Astrocyte of the spinal cord (primary cell): ENCODE measurements at regions not wholly inside any gene's neighbourhood (a gene's known extent, or its start where the extent isn't known, plus 50 kb on each side); places are given as distances from the start of the nearest gene placed in this dataset.
"Not testable (repeated sequence)": the region's sequence is repeated elsewhere in the genome, so short reads cannot be mapped to it uniquely, and the experiment has no call there.

Source experiments
- DNase-seq: peaks from one replicate; pipeline ENCODE4 v3.0.0; 2011; ENCODE audit warnings: low read depth, low spot score
- H3K4me3 ChIP-seq: 2 replicates; pipeline ENCODE4 v1.5.1; 2011; ENCODE audit warnings: low read depth, mild to moderate bottlenecking, low read length, moderate library complexity
- in situ Hi-C: cut with HindIII; loops from 2 replicates; pipeline ENCODE4 v1.10.0; 2017; ENCODE audit warnings: low sequenced_read_pairs
- TF ChIP-seq, protein P1 (sequence below): IDR thresholded peaks from 2 replicates; pipeline ENCODE4 v1.5.1; 2012; ENCODE audit warnings: low read depth, mild to moderate bottlenecking, low read length, inconsistent platforms

DNA sequence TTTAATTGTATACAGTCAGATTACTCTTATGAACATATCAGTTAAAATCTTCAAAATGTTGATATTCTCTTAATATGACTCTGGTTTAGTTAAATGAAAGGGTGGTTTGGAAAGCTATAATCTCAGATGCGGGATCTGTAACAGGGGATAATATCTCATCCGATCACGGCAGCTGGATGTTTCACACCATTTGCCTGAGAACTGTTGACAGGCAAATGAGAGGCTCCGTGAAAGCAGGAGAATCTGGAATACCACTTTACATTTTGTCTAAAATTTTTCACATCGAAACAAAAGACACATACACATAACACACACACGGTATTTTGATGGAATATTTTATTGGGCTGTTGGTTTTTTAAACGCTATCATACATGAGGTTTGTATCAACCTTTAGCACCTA is 518.6 kb upstream of the SLC39A10 start:
- TF ChIP-seq, protein P1, sequence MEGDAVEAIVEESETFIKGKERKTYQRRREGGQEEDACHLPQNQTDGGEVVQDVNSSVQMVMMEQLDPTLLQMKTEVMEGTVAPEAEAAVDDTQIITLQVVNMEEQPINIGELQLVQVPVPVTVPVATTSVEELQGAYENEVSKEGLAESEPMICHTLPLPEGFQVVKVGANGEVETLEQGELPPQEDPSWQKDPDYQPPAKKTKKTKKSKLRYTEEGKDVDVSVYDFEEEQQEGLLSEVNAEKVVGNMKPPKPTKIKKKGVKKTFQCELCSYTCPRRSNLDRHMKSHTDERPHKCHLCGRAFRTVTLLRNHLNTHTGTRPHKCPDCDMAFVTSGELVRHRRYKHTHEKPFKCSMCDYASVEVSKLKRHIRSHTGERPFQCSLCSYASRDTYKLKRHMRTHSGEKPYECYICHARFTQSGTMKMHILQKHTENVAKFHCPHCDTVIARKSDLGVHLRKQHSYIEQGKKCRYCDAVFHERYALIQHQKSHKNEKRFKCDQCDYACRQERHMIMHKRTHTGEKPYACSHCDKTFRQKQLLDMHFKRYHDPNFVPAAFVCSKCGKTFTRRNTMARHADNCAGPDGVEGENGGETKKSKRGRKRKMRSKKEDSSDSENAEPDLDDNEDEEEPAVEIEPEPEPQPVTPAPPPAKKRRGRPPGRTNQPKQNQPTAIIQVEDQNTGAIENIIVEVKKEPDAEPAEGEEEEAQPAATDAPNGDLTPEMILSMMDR: no peak
- no peak for DNase-seq
- in situ Hi-C loops: no loop called here
- H3K4me3 ChIP-seq: no peak overlapping the region

DNA sequence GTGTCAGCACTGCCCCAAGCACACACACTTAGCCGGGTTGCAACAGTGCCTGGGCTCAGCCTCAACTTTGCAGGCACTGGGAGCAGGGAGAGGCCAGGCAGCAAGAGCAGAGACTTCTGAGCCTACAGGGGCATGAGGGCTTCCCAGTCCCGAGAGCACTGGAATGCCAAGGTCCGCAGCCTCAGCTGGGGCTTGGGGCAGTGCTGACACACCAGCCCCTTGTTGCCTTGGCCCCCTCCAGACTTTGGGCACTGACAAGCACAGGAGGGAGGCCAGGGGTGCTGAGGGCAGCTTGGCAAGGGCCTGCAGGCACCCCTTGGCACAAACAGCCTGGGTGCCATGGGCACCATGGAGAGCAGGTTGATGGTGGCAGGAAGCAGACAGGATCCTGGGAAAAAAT is 531.1 kb upstream of the SLC39A10 start:
- H3K4me3 ChIP-seq, DNase-seq, in situ Hi-C loops: not testable (repeated sequence)

DNA sequence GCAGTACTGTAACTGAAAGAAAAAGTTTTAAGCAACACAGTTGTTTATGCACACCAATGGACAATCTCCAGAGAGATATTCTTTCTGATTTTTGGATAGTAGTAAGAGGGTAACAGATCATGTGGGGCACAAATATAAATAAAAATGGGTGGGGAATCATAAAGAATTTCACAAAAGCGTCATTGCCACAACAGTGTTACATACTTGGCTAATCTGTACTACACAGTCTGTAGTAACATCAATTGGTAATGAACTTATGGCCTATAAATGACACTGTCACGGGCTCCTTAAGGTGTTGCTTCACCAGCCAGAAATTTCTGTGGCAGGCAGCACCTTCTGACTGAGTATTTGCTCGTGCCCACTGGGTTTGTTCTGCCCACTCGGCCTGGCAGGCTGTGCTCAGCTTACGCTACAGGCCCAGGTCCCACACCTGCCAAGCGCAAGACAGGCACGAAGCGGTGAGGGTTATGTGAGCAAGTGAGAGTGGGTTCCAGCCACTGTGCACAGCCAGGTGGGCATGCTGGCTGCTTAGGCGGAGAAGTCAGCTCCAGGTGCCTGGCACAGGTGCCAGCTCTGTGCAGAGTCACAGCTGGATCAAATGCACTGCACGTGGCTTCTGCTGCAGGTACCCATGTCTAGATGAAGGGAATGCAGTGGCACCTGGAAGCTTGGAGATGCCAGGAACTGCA is 532.5 kb upstream of the SLC39A10 start:
- H3K4me3 ChIP-seq: no peak overlapping the region
- TF ChIP-seq, protein P1: no peak
- DNase-seq: no peak
- in situ Hi-C loops: no loop called here

DNA sequence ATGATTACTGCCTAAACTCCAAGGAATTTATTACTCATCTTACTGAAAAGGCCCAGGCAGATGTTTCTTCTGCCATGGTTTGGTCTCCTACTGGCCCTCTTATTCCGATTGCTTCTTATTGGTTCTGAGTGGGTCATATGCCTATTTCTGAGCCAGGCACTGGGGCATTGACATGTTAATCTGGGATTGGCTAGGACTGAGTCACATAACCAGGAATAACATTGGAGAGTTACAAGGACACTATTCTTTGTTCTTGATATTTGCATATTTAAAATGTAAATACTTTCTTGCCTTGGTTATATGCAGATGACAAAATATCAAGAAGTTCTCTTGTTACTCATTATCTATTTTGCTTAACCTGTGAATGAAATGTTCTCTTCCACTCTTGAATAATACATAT is 534.4 kb upstream of the SLC39A10 start:
- TF ChIP-seq, protein P1: no peak
- no peak overlapping the region for H3K4me3 ChIP-seq
- DNase-seq: no peak
- in situ Hi-C loops: no loop called here

DNA sequence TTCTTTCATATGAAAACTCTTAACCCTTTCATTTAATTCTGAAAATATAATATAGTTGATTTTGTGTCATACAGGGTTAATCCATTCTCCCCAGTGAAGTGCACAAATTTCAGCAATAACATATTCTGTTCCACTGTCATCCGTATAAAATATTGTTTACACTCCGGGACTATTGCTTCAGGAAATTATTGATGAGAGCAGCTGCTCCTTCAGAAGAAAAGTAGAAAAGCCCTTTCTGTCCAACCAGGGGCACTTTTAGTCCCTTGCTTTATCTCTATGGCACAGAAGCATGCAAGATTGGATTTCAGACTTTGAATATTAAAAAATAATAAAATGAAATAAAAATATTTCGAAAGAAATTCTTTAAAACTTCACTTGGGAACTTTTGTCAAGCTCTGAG is 535.7 kb upstream of the SLC39A10 start:
- in situ Hi-C loops: no loop called here
- TF ChIP-seq, protein P1: no peak
- DNase-seq: no peak
- H3K4me3 ChIP-seq: no peak overlapping the region

DNA sequence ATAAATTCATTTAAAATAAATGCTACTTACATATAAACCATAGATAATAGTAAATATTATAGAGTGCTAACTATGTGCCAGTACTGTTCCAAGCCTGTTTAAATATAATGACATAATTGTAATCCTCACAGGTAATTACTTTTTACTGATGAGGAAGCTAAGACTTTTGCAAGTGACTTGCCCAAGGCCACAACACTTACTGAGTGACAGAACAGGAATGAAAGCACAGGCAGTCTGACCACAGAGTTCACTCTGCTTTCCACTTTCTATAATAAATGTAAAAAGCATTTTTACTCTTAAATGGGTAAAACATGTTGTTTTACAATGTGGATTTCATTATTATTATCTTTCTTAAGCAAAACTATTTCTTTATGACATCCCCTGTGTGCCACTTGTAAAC is 537.8 kb upstream of the SLC39A10 start:
- in situ Hi-C loops: no loop called here
- TF ChIP-seq, protein P1: no peak
- DNase-seq: no peak
- H3K4me3 ChIP-seq: no peak overlapping the region

DNA sequence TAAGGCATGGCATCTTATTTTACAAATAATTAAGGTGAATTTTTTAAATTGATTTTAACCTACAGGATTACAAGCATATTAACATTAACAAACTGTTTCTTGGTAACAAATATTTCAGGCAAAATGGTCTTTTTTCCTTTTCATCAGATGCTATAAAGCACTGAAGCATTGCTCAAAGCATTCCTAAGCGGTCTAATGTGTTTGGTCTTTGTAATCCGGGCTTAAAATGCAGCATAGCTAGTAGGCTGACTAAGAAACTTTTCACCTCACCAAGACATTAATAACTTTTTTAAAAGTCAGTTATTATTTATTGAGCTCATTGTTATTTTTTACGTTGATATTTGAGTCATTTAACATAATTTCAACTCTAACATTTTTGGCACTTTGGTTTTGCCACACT is 538.8 kb upstream of the SLC39A10 start:
- H3K4me3 ChIP-seq: no peak overlapping the region
- TF ChIP-seq, protein P1: no peak
- in situ Hi-C loops: no loop called here
- no peak for DNase-seq
